GM06990 (cell line): ENCODE measurements at regions not wholly inside any gene's neighbourhood (a gene's known extent, or its start where the extent isn't known, plus 50 kb on each side); places are given as distances from the start of the nearest gene placed in this dataset.

Experiments used
- DNase-seq: peaks from one replicate; pipeline ENCODE4 v3.0.0-alpha.2; 2011; ENCODE audit not compliant: insufficient read length; ENCODE audit errors: extremely low read depth
- H3K27me3 ChIP-seq: replicated peaks from 2 replicates; pipeline ENCODE4 v1.6.0; 2011; ENCODE audit warnings: low read length; ENCODE audit not compliant: control insufficient read depth, insufficient read depth
- H3K36me3 ChIP-seq: 2 replicates; pipeline ENCODE4 v1.5.1; 2011; ENCODE audit warnings: low read length; ENCODE audit not compliant: control insufficient read depth, insufficient read depth
- H3K4me3 ChIP-seq: replicated peaks from 2 replicates; pipeline ENCODE4 v1.5.1; 2011; ENCODE audit warnings: low read depth, mild to moderate bottlenecking, control low read depth, low read length
- TF ChIP-seq, protein P1 (sequence below): IDR thresholded peaks from 2 replicates; pipeline ENCODE4 v1.5.1; 2011; ENCODE audit warnings: low read length, control low read depth, mild to moderate bottlenecking, inconsistent platforms; ENCODE audit not compliant: insufficient read depth, poor library complexity, severe bottlenecking

DNA sequence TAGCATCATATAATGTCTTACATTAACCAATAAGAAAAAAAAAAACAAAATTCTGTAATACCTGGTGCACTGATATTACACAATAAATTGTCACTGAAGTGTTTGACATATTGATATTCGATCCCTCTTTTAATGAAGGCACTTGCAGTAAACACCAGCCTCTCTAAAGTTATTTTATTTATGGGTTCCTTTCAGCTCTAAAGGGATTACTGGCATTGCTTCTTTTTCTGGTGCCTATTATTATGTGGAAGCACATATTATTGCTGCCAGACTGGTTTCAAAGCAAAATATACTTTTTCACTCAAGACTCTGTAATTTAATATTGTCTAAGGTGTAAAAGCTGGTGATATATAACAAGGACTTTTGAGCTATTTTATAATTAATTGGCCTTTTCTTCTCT lies 1090.5 kb downstream of the TRHDE start:
- H3K36me3 ChIP-seq = no peaks in the 10 kb centered on the region
- TF ChIP-seq, protein P1, sequence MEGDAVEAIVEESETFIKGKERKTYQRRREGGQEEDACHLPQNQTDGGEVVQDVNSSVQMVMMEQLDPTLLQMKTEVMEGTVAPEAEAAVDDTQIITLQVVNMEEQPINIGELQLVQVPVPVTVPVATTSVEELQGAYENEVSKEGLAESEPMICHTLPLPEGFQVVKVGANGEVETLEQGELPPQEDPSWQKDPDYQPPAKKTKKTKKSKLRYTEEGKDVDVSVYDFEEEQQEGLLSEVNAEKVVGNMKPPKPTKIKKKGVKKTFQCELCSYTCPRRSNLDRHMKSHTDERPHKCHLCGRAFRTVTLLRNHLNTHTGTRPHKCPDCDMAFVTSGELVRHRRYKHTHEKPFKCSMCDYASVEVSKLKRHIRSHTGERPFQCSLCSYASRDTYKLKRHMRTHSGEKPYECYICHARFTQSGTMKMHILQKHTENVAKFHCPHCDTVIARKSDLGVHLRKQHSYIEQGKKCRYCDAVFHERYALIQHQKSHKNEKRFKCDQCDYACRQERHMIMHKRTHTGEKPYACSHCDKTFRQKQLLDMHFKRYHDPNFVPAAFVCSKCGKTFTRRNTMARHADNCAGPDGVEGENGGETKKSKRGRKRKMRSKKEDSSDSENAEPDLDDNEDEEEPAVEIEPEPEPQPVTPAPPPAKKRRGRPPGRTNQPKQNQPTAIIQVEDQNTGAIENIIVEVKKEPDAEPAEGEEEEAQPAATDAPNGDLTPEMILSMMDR = no peak
- no peaks in the 10 kb centered on the region for H3K27me3 ChIP-seq
- no peak for DNase-seq
- no peak overlapping the region for H3K4me3 ChIP-seq

DNA sequence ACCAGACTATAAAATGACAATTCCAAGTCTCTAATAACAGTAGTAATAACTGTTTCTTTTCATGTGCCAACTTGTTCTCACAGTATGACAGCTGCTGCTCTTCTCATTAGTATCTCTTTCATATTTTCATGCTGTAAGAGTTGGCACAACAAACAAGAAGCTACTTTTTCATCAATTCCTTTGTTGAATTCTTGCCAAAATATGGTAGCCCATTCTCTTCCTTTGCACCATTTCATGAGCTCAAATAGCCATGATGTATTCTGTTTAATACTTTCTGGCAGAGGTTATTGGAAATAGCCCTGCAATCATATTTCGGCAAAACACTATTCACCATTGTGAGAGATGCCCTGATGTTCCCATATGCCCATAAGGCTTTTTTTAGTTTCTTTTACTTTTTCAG lies 1100.7 kb downstream of the TRHDE start:
- Histone ChIP-seq H3K4me3 (no peak overlapping the region), H3K36me3 (no peaks in the 10 kb centered on the region), H3K27me3 (no peaks in the 10 kb centered on the region)
- TF ChIP-seq, protein P1 = no peak
- DNase-seq = no peak

DNA sequence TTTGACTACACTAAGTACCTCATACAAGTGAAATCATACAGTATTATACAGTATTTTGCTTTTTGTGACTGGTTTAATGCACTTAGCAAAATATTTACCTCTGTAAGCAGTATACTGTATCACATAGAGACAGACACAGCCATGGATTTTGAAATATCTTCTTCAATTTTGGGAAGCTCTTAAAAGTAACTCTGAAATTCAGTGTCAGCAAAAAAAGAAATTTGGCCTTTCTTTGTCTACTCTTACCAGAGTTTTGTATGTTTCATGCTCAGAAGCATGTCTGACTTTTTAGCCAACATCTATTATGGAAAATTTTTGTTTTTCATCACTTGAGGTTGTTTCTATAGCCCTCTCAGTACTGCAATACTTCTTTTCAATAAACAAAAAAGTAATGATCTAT lies 1102.2 kb downstream of the TRHDE start:
- Histone ChIP-seq H3K4me3 (no peak overlapping the region), H3K27me3 (no peaks in the 10 kb centered on the region), H3K36me3 (no peaks in the 10 kb centered on the region)
- TF ChIP-seq, protein P1 = no peak
- no peak for DNase-seq

DNA sequence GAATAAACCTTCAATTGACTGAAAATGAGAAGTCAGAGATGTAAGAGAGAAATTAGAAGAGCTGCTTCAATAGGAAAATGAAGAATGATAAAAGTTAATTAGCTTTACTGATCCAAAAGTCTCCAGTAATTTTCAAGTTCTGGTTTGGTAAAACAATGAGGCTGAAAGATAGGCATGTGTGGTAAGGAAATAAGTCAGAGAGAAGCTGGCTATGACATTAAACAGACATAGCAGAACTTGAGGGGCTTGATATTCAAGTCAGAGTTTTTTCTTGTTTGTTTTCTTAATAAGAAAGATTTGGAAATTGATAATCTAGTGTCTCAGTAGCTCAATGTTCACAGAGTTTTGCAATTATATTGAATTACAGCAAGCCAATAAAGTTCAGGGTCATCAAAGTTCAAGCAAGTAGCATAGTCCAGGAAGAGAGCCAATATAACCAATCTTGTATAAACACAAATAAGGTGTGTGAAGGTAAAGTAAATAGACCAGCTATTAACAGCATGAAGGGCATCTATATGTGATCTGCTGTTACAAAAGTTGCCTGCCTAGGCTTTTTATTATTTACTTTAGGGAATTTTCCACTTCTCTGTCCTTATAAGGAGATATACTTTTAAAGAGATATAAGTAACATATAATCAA lies 1111.5 kb downstream of the TRHDE start:
- H3K36me3 ChIP-seq = no peaks in the 10 kb centered on the region
- TF ChIP-seq, protein P1 = no peak
- H3K27me3 ChIP-seq = no peaks in the 10 kb centered on the region
- no peak for DNase-seq
- H3K4me3 ChIP-seq = no peak overlapping the region

DNA sequence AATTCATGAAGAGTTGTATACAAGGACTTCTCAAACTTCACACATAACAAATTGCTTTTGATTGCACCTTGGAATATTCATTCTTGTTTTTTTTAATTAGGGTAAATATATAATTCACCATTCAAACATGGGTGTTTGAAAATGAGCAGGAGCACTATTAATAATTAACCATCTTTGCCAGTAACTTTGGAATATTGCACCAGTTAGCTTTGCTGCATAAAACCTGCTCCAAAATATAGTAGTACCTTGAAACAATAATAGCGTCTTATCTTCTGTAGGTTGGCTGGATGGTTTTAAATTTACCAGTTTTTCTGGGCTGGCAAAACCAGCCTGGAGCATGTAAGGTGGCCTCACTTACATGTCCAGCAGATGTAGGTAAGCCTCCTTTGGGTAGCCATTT lies 1112.4 kb downstream of the TRHDE start:
- Histone ChIP-seq H3K27me3 (no peaks in the 10 kb centered on the region), H3K36me3 (no peaks in the 10 kb centered on the region), H3K4me3 (no peak overlapping the region)
- TF ChIP-seq, protein P1 = no peak
- DNase-seq = no peak

DNA sequence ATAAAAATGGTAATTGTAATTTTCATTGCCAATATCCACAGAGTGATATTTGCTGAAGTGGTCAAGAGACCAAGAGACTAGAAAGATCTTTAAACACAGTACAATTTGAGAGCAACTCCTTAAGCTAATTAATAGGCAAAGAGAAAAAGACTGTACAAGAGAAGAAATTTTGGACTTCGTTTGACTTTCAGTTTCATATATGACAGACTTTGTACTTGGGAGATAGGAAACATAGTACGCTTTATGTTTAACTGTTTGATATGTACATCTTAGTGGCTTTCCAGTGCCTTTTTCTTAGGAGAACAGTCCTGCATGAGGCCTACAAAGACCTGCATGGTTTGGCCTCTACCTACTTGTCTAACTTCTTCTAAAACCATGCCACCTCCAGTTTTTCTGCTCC lies 1118.1 kb downstream of the TRHDE start:
- H3K27me3 ChIP-seq = no peaks in the 10 kb centered on the region
- no peak overlapping the region for H3K4me3 ChIP-seq
- no peak for DNase-seq
- H3K36me3 ChIP-seq = no peaks in the 10 kb centered on the region
- TF ChIP-seq, protein P1 = no peak
